WI38 (cell line): ENCODE measurements at regions not wholly inside any gene's neighbourhood (a gene's known extent, or its start where the extent isn't known, plus 50 kb on each side); places are given as distances from the start of the nearest gene placed in this dataset.

Source experiments
- H3K4me3 ChIP-seq: 2 replicates; pipeline ENCODE4 v1.5.1; 2011; ENCODE audit warnings: low read depth, mild to moderate bottlenecking, control low read depth, low read length
- TF ChIP-seq, protein P1 (sequence below): IDR thresholded peaks from 2 replicates; pipeline ENCODE4 v1.5.1; 2012; ENCODE audit warnings: low read depth, mild to moderate bottlenecking, control low read depth, low read length

DNA sequence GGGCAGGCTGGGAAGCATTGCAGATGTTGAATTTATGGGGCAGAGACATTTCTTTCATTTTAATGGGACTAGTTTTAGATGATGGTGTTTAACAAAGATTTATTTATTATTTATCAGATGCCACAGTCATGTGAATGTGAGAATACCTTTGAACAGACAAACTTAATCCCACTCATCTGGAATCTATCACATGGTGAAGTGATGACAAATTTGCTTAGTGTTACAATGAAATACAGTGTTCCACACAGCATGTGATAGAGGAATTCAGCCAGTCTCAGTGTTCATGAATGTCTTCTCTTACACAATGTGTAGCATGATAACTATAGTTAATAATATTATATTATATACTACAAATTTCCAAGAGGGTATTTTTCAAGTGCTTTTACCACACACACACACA is 1361.7 kb upstream of the B3GALT2 start:
- TF ChIP-seq, protein P1, sequence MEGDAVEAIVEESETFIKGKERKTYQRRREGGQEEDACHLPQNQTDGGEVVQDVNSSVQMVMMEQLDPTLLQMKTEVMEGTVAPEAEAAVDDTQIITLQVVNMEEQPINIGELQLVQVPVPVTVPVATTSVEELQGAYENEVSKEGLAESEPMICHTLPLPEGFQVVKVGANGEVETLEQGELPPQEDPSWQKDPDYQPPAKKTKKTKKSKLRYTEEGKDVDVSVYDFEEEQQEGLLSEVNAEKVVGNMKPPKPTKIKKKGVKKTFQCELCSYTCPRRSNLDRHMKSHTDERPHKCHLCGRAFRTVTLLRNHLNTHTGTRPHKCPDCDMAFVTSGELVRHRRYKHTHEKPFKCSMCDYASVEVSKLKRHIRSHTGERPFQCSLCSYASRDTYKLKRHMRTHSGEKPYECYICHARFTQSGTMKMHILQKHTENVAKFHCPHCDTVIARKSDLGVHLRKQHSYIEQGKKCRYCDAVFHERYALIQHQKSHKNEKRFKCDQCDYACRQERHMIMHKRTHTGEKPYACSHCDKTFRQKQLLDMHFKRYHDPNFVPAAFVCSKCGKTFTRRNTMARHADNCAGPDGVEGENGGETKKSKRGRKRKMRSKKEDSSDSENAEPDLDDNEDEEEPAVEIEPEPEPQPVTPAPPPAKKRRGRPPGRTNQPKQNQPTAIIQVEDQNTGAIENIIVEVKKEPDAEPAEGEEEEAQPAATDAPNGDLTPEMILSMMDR, result no peak
- no peak overlapping the region for H3K4me3 ChIP-seq

DNA sequence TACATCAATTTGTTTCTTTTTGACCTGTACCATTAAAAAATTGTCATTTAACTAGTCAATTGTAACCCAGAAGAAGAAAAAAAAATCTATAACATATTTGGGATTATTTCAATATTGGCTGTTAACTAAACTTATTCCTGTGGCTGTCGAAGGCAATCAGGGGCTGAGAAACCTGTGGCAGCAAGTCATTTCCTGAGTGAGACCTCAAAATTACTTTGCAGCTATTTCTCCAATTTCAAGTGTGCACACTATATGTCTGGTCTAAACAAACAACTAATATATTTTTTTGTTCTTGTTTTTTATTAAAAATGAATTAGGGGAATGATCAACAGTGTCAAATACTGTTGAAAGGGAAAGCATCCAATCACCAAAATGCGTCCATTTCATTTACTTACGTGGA is 1357.6 kb upstream of the B3GALT2 start:
- TF ChIP-seq, protein P1, result no peak
- no peak overlapping the region for H3K4me3 ChIP-seq

DNA sequence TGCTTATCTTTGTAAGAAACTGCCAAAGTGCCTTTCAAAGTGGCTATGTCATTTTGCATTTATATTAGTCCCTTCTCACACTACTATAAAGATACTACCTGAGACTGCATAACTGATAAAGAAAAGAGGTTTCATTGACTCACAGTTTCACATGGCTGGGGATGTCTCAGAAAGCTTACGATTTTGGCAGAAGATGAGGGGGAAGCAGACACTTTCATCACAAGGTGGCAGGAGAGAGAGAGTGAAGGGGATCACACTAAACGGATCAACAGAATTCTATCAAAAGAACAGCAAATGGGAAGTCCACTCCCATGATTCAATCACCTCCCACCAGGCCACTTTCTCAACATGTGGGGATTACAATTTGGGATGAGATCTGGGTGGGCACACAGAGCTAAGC is 1352.0 kb upstream of the B3GALT2 start:
- TF ChIP-seq, protein P1, result no peak
- H3K4me3 ChIP-seq, result no peak overlapping the region

DNA sequence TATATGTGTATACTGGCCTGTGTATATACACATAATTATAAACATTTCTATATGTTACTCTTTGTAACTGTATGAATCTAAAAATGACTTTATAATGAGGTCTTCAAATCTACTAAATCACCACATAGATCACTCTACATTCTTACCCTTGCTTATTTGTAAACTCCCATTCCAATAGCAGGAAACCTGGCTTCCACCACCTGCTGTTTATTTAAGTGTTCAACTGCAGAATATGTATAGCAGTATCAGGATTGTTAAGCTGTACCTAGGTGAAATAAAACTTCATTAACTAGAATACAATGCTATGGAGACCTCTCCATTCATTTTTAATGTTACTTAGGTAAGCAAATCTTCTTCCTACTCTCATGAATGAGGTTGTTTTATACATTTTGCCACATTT is 1351.1 kb upstream of the B3GALT2 start:
- H3K4me3 ChIP-seq, result no peak overlapping the region
- TF ChIP-seq, protein P1, result no peak

DNA sequence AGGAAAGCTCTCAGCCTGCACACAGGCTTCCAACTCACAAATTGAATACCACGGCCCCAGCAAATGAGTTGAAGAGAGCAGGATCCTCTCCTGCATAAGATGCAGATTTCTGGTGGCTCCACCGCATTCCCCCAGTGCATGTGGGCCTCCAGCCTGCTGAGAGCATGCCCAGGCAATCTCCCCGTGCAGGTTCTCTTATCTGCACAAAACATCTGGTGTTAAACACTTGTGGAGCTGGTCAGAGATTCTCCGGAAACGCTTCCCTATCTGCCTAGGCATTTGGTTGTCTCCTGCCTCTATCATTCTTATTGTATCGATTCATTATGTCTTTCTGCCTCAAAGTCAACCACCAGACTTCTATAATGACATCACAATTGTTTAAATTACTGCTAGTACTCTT is 1349.0 kb upstream of the B3GALT2 start:
- H3K4me3 ChIP-seq, result no peak overlapping the region
- TF ChIP-seq, protein P1, result no peak

DNA sequence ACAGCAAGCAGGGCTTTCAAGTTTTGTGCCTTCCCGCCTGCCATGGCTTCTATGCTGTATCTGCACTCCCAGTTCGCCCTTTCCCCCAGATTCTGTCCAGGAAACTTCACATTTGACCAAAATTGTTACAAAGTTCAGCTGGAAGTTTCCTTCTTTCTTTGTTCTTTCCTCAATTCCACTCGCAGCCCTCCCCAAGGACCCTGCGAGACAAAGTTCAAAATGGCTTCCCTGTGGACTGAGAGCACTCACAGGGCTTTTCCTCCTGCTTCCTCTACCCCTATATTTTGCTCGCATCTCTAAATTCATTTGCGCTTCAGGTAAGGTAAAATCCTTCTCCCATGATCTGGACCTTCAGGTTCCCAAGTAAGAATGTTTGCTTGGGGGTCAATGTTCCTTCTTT is 1348.4 kb upstream of the B3GALT2 start:
- no peak overlapping the region for H3K4me3 ChIP-seq
- TF ChIP-seq, protein P1, result no peak

DNA sequence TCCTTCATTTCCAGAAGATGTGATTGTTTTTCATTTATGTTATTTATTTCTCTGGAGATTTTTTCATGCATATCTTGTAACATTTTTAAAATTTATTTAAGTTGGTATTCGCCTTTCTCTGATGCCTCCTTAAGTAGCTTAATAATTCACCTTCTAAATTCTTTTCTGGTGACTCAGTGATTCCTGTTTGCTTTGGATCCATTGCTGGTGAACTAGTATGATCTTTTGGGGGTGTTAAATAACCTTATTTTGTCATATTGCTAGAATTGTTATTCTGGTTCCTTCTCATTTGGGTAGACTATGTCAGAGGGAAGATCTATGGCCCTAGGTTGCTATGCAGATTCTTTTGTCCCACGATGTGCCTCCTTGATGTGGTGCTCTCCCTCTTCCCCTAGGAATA is 1347.2 kb upstream of the B3GALT2 start:
- TF ChIP-seq, protein P1, result no peak
- no peak overlapping the region for H3K4me3 ChIP-seq

DNA sequence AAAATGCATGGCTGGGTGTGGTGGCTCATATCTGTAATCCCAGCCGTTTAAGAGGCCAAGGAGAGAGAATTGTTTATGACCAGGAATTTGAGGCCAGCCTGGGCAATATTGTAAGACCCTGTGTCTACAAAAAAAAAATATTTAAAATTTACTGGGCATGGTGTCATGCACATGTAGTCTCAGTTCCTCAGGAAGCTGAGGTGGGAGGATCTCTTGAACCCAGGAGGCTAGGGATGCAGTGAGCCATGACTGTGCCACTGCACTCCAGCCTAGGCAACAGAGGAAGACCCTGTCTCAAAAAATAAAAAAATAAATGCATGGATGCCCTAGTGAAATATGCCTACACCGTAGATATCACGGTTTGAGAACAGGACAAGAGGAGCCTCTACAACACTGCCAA is 1331.2 kb upstream of the B3GALT2 start:
- H3K4me3 ChIP-seq, result no peak overlapping the region
- TF ChIP-seq, protein P1, result no peak
